Middle frontal gyrus (tissue), 1 donor: ENCODE measurements at regions not wholly inside any gene's neighbourhood (a gene's known extent, or its start where the extent isn't known, plus 50 kb on each side); places are given as distances from the start of the nearest gene placed in this dataset.
A peak's percentile ranks its signal among the peaks of the same experiment; 100 is the strongest.
"Not testable (repeated sequence)": the region's sequence is repeated elsewhere in the genome, so short reads cannot be mapped to it uniquely, and the experiment has no call there.

Experiments used
- DNase-seq: peaks from one replicate; pipeline ENCODE4 v3.0.0-alpha.2; 2015; ENCODE audit warnings: low spot score; ENCODE audit errors: extremely low spot score

DNA sequence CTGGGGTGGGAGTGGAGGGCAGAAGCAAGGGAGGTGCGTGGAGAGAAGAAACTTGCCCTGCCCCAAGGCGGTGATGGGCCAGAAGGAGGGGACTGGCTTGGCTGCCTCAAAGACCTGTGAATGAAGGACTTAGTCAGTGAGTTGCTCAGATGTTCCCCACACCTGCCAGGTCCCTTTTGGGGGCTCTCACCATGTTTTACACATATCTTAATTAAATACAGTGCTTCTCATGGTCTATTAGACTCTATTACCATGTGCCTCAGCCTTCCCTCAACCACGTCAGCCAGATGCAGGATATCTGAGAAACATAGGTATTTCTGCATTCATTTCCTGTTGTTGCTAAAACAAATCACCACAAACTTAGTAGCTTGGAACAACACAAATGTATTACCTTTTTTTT lies 429.5 kb downstream of the BUD13 start:
- no peak for DNase-seq

DNA sequence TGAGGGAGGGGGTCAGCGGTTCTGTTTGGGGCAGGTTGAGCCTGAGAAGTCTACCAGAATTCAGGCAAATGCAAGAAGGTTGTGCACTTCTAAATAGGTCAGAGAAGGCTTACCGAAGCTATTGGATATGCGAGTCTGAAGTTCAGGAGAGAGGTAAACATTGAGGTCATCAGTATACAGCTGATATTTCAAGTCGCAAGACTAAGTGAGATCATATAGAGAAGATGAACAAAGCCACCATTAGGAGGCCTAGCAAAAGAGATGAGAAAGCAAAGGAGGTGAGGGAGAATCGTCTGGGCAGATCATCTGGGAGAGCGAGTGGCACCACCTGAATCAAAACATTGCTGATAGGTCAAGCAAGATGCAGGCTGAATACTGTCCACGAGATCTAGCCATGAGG lies 430.6 kb downstream of the BUD13 start:
- no peak for DNase-seq

DNA sequence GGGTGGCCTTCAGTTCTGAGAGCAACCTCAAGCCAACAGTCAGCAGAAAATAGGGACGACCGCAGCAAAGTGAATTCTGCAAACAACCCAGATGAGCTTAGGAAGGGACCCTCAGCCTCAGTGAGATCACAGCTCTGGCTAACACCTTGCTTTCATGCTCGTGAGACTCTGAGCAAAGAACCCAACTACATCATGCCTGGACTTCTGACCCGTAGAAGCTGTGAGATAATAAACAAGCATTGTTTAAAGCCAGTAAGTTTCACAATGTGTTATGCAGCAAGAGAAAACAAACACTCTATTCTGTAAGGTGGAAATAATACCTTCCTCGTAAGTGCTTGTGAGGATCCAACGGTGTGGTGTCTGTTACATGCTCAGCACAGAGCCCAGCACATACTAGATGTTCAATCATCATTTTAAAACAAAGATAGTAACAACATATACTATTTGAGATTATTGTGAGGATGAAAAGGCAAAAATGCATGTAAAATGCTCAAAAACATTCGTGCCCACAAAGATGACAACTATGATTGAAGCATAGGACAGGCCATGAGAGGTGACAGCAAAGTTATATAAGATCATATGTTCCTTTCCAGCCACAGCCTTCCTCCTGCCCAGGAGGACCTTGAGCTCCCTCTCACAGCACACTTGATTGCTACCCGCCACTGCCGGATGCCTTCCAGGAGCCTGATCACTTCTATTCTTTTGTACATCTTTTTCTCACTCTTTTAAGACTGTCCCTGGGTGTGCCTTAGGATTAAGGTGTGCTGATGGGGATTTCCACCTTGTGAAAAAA lies 433.3 kb downstream of the BUD13 start:
- DNase-seq = no peak

DNA sequence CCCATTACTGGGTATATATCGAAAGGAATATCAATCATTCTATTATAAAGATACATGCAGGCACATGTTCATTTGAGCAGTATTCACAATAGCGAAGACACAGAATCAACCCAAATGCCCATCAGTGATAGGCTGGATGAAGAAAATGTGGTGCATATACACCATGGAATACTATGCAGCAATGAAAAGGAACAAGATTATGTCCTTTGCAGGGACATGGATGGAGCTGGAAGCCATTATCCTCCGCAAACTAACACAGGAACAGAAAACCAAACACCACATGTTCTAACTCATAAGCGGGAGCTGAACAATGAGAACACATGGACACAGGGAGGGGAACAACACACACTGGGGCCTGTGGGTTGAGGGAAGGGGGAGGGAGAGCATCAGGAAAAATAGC lies 434.3 kb downstream of the BUD13 start:
- not testable (repeated sequence) for DNase-seq

DNA sequence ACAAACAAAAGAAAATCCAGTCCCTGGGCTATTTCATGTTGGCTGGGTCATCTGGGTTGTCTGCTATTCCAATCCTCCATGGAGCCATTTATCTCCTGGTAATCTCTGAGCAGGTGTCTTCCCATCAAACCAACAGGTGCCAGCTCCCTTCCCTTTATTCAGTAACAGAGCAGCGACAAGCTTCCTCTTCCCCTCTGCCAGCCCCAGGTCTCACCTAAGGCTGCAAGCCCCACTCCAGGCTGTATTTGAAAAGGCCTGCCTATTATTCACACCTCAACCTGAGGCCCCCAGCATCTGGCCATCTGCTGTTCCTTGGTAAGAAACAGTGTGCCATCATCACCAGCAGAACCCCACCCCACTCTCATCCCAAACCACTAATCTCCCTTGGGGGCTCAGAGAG lies 436.2 kb downstream of the BUD13 start:
- no peak for DNase-seq

DNA sequence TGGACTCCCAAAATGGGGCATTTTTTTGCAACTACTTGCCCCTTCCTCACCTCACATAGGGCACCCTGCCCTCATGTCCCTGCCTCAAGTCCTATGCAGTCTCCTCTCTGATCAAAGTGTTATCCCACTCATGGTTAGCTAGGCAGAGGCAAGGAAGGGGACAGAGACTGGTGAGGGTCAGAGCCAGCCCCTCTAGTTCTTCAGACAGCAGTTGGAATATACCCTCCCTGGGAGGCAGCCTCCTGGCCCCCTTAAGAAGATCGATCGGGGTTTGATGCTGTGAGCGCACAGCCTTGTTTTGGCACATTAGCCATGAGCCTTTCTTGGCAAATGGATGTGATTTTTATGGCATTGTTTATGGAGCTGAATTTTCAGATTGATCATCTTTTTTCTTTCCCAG lies 436.9 kb downstream of the BUD13 start:
- no peak for DNase-seq

DNA sequence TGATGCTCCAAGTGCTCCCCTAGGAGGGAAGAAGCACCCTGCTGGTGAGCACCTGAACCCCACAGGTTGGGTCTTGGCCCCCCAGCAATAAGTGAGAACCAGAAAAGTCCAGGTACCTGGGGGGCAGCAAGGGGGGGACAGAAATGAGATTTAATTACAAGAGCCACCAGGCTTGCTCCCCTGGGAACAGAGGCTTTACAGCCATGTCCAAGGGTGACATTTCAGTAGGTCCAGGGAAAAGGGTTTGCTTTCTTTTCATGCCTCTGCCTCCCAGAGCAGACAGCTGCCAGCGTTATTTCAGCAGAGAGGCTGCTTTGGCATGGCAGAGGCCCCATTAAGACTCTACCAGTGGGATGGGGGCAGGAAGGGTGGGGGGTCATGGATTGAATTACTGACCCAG lies 437.7 kb downstream of the BUD13 start:
- DNase-seq = no peak

DNA sequence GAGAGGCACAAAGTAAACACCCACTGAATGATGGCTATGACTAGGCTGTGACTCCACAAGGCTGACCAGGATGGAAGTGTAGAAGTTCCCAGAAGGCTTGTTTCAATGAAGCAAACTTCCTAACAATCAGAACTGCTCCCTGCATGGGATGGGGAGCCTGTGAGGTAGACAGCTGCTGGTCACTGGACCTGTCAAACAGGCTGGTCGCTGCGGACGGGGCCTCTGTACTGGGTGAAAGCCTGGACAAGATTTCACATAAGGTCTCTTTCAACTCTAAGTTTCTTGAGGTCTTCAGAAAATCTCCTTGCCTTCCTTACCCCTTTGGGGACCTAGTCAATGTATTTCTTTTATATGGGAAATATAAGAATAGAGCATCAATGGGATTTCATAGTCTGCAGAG lies 438.2 kb downstream of the BUD13 start:
- DNase-seq = no peak

DNA sequence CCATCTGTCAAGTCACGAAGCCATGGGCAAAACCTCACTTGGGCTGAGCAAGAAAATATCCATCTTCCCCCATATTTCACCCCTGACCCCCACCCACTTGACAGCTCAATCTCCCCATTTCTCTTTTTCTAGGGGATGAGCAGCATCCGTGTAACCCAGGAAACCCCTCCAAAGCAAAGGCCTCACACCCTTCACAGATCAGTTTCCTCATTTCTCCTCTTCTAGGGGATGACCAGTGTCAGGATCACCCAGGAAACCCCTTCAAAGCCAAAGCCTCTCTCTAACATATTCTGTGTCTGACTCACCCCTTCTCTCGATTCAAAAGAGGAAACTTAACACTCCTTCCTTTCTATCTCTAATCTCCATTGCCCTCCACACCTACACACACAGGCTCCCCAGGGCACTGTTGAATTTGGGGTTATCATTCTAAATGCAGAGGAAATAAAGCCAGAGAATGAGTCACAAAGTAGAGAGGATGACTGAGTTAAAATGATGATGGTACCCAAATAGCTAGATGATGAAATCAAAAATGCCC lies 439.7 kb downstream of the BUD13 start:
- no peak for DNase-seq

DNA sequence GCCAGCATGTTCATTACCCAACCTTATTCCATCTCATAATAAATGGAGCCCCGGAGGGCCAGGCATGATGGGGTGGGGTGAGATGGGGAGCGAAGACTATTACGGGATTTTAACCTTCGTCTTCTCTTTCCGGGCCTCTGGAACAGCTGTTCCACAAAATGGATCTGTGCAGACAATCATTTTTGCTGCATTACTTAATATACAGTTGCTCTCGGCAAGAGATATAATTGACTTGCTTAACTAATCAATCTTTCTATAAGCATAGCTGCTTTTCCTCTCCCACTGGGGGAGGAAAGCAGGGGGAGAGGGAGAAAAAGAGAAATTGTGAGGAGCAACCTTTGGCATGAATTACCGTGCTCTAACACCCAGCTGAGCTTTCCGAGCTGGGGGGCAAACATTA lies 440.4 kb downstream of the BUD13 start:
- no peak for DNase-seq

DNA sequence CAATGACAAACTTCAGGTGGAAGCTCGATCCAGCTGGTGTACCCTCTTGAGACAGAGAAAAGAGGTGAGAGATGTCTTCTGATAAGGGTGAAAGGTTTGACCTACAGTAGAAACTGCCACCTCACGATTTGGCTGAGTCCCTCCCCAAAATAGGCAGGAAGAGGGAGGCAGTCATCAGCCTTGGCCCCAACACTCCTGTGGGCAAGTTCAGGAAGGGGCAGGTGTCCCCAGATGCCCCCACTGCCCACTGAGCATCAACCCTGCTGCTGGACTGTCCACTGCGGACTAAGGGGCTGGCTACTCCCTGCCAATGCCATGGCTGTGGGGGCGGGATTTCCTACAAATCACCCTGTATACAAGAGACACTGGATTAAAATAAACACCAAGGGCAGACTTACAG lies 441.4 kb downstream of the BUD13 start:
- DNase-seq = no peak

DNA sequence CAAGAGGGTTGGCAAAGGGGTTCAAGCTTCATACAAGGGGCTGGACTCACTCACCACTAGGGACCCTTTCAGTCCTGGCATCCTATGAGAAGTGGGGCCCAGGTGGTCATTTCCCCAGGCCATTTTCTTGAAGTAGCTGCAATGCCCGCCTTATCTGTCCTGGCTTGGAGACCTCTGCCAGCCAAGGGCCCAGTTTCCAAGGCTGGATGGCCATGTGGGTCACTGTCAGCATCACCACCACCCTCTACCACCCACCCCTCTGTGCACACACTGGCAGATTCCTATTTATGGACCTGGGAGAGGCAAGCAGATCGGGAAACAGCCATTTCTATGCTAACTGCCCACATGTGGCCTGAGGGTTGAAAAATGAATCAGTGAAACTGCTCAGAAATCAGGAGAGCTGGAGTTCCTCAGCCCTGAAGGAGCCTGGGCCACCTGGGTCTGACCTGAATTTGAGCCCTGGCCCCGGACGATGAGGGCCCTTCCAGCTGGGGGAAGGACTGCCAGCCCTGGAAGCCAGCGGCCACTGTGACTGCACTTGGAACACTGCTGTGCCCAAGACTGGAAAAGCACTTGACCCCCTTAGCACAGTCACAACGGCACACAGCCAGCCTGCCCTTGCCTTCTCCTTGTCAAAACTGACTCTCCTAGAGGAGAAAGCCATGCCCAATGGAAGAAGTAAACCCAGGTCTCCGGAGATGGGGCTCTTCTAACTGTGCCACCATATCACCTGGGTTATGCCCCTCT lies 442.2 kb downstream of the BUD13 start:
- DNase-seq = no peak

DNA sequence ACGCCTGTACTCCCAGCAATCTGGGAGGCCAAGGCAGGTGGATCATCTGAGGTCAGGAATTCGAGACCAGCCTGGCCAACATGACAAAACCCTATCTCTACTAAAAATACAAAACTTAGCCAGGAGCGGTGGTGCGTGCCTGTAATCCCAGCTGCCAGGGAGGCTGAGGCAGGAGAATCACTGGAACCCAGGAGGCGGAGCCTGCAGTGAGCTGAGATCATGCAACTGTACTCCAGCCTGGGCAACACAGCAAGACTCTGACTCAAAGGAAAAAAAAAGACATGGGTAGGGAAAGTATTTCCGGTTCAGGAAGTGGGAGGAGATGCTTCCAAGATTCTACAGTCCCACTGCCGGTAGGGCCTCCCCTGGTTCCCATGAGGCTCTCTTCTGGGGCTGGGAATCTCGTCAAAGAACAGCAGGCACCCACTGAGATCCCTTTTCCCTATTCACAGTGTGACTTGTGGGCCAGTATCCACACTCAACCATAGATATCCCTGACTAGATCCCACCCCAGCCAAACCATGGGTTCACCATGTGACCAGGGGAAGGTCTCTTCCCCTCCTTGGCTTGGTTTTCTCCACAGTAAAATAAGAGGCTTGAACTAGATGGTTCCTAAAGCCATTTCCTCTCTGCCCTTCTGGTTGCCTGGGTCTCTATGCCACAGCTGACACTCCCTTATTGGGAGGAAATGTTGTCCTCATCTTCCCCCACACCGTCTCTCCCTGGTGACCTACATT lies 443.3 kb downstream of the BUD13 start:
- no peak for DNase-seq

DNA sequence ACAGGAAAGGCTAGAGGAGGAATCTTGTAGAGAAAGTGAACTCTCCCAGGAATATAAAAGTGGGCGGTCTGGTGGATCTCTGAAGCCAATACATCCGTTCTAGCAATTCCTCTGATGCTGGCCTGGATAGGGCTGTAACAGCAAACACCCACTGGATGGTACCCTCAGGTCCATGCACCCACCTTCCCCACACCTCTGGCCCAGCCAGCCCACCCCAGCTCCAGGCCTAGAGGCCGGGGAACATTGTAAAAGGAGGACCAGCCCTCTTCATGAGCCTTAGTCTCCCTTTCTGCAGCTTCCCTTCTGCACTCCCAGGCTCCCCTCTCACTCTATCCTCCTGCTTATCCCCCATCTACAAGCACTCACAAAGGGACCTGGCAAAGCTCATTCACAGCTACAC lies 443.9 kb downstream of the BUD13 start:
- DNase-seq = no peak

DNA sequence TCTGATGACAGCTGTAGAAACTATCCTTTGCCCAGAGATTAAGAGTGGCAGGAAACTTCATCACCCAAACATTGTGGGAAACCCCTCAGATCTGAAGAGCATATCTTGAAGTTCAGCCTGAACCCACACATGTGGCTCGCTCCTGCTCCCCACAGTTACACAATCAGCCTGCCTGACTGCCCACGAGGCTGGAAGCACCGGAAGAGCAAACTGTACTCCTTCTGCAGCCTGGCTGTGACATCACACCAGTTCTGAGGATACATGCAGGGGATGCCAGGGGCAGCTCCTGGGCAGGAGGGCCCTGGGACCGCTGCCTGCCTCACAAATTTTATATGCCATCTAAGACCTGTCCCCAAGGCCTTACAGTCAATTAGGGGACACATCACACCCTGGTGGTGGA lies 444.4 kb downstream of the BUD13 start:
- DNase-seq = no peak

DNA sequence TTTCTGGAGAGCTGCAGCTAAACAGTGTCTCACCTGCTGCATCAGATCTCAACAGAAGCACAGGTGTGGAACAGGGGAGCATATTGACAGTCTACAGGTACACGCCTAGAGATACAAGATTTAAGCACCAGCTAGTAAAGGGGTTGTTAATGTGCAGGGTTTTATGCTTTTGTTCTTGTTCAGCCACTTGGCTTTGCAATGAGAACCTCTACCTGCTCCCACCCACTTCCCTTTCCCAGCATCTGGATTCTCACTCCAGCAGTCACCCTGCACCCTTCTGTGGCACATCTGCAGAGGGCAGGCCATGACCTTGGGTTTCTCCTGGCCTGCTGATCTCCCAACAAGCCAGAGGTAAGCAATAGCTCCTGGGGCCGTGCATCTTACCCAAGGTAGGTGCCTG lies 446.6 kb downstream of the BUD13 start:
- no peak for DNase-seq

DNA sequence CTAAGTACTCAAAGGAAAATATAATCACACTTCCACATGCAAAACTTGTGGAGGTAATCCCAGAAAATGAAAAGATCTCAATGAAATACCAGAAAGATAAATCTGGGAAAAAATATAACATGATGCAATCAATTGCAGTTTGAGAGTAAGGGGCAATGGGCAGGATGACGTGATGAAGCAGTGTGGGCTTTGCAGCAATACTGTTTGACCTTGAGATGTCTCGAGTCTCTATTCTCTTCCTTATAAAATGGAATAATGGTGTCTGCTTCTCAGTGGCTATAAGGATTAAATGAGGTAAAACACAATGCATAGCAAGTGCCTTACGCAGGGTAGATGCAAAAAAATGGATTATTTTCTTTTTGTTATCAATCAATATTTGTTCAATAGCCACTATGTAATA lies 447.5 kb downstream of the BUD13 start:
- DNase-seq = no peak

DNA sequence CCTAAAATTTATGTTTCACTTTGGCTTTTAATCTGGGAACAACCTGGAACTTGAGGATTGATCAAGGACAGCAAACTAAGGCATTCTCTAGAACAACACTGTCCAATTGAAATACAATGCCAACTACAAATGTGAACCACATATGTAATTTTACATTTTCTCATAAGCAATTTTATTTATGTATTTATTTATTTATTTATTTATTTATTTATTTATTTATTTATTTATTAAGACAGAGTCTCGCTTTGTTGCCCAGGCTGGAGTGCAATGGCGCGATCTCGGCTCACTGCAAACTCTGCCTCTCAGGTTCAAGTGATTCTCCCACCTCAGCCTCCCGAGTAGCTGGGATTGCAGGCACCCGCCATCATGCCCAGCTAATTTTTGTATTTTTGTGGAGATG lies 448.7 kb downstream of the BUD13 start:
- not testable (repeated sequence) for DNase-seq

DNA sequence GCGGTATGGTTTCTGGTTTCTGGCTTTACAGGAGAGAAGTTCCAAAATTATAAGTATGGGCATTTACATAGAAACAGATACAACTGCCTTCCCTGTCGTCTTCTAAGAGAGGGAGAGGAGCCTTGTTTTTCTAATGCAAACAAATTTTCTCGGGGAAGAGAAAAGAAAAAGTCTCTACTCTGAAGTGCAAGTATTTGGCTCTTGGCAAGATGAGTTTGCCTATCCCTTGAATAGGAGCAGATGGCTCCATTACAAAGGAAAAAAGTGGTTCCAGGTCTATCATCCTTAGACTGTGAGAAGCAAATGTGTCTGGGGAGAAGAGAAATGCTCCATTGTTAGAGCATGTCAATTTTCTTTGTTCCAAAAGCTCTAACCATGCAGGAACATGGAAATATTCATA lies 455.6 kb downstream of the BUD13 start:
- DNase-seq = no peak

DNA sequence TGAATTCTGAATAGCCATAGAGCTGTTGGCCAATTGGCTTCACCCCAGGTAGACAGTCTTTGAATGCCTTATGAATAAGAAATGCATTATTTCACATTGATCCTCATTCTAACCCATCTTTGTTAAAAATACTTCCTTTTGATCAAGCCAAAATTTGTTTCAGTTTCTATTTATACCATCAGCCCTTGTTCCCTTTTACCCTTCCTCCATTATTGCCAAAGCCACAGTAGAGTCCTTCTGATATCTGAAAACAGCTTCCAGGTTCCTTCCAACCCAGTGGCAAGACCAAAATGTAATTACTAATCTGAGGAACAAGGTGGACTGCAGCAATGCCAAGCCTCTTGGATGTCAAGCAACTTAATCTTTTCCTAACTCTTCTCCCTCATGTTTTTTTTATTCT lies 458.8 kb downstream of the BUD13 start:
- DNase-seq = no peak

DNA sequence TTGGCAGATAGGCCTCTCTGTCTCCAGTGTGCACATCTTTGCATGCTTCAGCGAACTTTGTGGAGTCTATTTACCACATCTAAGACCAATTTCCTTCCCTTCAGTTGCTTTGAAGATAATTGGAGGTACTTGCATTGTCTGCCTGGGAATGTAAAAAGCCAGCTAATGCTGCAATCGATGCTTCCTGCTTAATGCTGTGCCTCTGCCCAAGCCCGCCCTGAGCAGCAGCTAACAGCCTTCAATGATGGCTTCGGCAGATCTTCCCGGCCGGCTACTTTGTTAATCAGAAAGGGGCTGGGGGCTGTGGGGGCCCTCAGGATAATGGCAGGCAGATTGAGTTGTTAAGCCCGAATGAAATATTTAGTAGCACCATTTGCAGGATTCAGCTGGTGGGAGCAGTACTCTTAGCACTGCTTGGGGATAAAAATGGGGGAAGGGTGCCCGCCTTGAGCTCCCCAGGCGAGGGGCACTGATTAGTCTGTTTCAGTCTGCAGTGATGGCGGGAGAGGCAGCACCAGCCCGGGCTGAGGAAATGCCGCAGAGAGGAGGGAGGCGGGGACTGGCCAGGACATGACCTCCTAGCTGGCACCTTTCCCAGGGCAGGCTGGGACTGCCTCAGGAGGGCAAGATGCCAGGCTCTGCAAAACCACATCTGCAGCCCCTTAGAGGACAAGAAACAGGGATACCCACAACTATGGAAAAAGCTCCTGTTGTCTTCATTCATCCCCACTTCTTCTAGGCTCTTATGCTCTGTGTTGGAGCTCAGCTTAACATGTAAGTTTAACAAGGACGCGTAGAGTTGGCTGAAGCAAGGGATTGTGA lies 460.0 kb downstream of the BUD13 start:
- DNase-seq = peak; percentile 63
